Osteoblast (primary cell): ENCODE measurements at regions not wholly inside any gene's neighbourhood (a gene's known extent, or its start where the extent isn't known, plus 50 kb on each side); places are given as distances from the start of the nearest gene placed in this dataset.

Experiments
- DNase-seq: peaks from one replicate; pipeline ENCODE4 v3.0.0; 2011; ENCODE audit warnings: low spot score, mixed read lengths; ENCODE audit not compliant: insufficient read length; ENCODE audit errors: missing footprints
- H2AFZ ChIP-seq: 2 replicates; pipeline ENCODE4 v1.6.0; 2011; ENCODE audit warnings: mild to moderate bottlenecking, low read length
- H3K27ac ChIP-seq: 2 replicates; pipeline ENCODE4 v1.5.1; 2011; ENCODE audit warnings: mild to moderate bottlenecking, low read depth, low read length, moderate library complexity
- H3K27me3 ChIP-seq: 2 replicates; pipeline ENCODE4 v1.6.0; 2012; ENCODE audit warnings: mild to moderate bottlenecking, control low read depth, inconsistent platforms, low read length, moderate library complexity; ENCODE audit not compliant: insufficient read depth
- H3K36me3 ChIP-seq: 2 replicates; pipeline ENCODE4 v1.5.1; 2011; ENCODE audit warnings: mild to moderate bottlenecking, low read length, control low read depth, moderate library complexity; ENCODE audit not compliant: insufficient read depth
- H3K4me1 ChIP-seq: 2 replicates; pipeline ENCODE4 v1.5.1; 2011; ENCODE audit warnings: mild to moderate bottlenecking, low read length, control low read depth, moderate library complexity; ENCODE audit not compliant: insufficient read depth
- H3K4me2 ChIP-seq: 2 replicates; pipeline ENCODE4 v1.6.0; 2011; ENCODE audit warnings: mild to moderate bottlenecking, low read length; ENCODE audit not compliant: insufficient read depth
- H3K4me3 ChIP-seq: fragments of 200-600 bp; sonication (generic); 3 replicates; pipeline ENCODE4 v1.5.1; 2012; ENCODE audit warnings: mild to moderate bottlenecking, low read length, inconsistent platforms; ENCODE audit not compliant: insufficient read depth
- H3K79me2 ChIP-seq: 2 replicates; pipeline ENCODE4 v1.6.0; 2012; ENCODE audit warnings: mild to moderate bottlenecking, low read length, control low read depth, inconsistent platforms; ENCODE audit not compliant: insufficient read depth
- H3K9me3 ChIP-seq: 2 replicates; pipeline ENCODE4 v1.5.1; 2011; ENCODE audit warnings: low read depth, low read length, control low read depth
- H4K20me1 ChIP-seq: 2 replicates; pipeline ENCODE4 v1.6.0; 2012; ENCODE audit warnings: mild to moderate bottlenecking, low read length, control low read depth; ENCODE audit not compliant: insufficient read depth
- TF ChIP-seq, protein P1 (sequence below): IDR thresholded peaks from 2 replicates; pipeline ENCODE4 v1.5.1; 2011; ENCODE audit warnings: mild to moderate bottlenecking, low read depth, low read length, moderate library complexity; ENCODE audit errors: extremely low read depth

DNA sequence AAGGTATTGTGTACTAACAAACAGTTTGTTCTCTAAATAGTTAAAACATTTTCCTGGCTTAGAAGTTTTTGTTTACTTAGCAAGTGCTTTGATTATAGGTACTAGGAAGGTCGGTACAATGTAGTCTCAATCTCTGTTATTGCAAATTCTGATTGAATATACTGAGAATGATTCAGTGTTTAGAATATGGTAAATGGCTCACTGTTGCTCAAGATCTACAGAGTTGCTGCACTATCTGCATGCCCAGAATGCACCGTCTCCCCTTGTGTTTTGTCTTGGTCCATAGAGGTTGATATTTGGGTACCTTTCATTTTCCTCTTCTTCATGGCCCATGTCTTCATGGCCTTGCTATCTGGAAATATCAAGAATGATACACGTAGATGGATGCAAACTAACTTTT is 99.6 kb downstream of the KLF6 start:
- peaks cover 2% of the 10 kb centered on the region for H3K4me1 ChIP-seq
- no peak for DNase-seq
- no peak overlapping the region for H2AFZ ChIP-seq
- no peak overlapping the region for H3K27ac ChIP-seq
- H3K9me3 ChIP-seq, result no peaks in the 10 kb centered on the region
- H3K27me3 ChIP-seq, result no peaks in the 10 kb centered on the region
- TF ChIP-seq, protein P1, sequence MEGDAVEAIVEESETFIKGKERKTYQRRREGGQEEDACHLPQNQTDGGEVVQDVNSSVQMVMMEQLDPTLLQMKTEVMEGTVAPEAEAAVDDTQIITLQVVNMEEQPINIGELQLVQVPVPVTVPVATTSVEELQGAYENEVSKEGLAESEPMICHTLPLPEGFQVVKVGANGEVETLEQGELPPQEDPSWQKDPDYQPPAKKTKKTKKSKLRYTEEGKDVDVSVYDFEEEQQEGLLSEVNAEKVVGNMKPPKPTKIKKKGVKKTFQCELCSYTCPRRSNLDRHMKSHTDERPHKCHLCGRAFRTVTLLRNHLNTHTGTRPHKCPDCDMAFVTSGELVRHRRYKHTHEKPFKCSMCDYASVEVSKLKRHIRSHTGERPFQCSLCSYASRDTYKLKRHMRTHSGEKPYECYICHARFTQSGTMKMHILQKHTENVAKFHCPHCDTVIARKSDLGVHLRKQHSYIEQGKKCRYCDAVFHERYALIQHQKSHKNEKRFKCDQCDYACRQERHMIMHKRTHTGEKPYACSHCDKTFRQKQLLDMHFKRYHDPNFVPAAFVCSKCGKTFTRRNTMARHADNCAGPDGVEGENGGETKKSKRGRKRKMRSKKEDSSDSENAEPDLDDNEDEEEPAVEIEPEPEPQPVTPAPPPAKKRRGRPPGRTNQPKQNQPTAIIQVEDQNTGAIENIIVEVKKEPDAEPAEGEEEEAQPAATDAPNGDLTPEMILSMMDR, result no peak
- no peak overlapping the region for H3K4me3 ChIP-seq
- no peaks in the 10 kb centered on the region for H3K79me2 ChIP-seq
- no peak overlapping the region for H3K4me2 ChIP-seq
- no peaks in the 10 kb centered on the region for H4K20me1 ChIP-seq
- no peaks in the 10 kb centered on the region for H3K36me3 ChIP-seq

DNA sequence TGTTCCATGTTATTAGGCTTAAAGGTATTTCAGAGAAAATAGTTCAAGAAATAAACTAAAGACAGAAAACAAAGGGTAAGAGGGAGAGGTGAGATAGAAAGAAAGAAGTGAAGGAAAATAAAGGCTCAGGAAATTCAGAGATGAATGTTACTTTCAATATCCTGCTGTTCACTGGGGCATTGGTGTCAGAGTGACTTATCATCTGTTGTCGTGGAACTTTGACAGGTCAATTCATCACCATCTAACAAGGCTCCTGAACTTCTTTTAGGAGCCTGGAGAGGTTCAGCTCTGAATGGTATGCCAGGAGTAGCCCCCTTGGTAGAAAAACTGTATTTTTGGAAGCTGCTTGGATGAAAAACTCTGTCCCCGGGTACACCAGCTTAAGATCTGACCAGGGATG is 100.1 kb downstream of the KLF6 start:
- Histone ChIP-seq H3K4me1 (peaks cover 2% of the 10 kb centered on the region), H3K4me2 (no peak overlapping the region), H2AFZ (no peak overlapping the region), H3K4me3 (no peak overlapping the region), H3K27me3 (no peaks in the 10 kb centered on the region), H3K9me3 (no peaks in the 10 kb centered on the region), H3K79me2 (no peaks in the 10 kb centered on the region), H4K20me1 (no peaks in the 10 kb centered on the region), H3K27ac (no peak overlapping the region), H3K36me3 (no peaks in the 10 kb centered on the region)
- TF ChIP-seq, protein P1, result no peak
- no peak for DNase-seq

DNA sequence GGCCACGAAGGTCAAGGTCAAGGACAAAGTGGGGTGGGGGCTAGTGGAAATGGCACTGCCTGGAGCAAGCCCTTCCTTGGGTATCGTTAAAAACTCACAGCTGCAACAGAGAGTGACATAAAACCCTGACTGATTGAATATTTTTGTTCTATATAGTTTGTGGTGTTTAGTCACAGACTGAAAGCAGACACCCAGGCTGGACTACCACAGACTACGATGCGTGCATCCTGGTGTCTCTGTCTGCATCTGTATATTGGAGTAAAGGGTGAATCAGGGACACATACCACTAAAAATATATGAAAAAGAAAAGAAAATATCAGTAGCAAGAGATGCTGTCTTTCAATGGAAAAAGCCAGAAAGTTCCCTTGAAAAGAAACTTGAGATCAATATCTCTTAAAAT is 101.4 kb downstream of the KLF6 start:
- H3K9me3 ChIP-seq, result no peaks in the 10 kb centered on the region
- H3K27me3 ChIP-seq, result no peaks in the 10 kb centered on the region
- no peak overlapping the region for H3K4me3 ChIP-seq
- TF ChIP-seq, protein P1, result no peak
- no peaks in the 10 kb centered on the region for H3K79me2 ChIP-seq
- no peak overlapping the region for H2AFZ ChIP-seq
- no peaks in the 10 kb centered on the region for H4K20me1 ChIP-seq
- DNase-seq, result no peak
- no peak overlapping the region for H3K27ac ChIP-seq
- no peak overlapping the region for H3K4me2 ChIP-seq
- no peaks in the 10 kb centered on the region for H3K36me3 ChIP-seq
- H3K4me1 ChIP-seq, result peaks cover 2% of the 10 kb centered on the region

DNA sequence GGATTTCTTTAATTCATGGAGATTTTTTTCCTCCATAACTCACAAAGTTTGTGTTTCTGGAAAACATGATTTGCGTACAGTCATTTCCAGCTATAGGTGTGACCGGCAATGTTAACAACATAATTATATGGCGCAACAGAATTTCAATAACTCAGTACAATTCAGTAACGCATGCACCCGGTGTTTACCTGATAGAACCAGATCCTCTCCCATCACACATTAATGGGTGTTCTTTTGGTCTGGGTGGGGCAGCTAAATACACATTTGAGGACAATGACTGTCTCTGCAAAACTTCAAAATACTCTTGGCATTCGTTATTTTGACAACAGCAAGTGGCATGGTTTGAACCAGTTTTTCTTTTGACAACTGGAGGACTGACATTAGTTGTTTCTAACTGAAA is 102.3 kb downstream of the KLF6 start:
- no peak for DNase-seq
- Histone ChIP-seq H3K4me3 (no peak overlapping the region), H3K4me2 (no peak overlapping the region), H2AFZ (no peak overlapping the region), H4K20me1 (no peaks in the 10 kb centered on the region), H3K9me3 (no peaks in the 10 kb centered on the region), H3K27ac (no peak overlapping the region), H3K4me1 (peaks cover 2% of the 10 kb centered on the region), H3K36me3 (no peaks in the 10 kb centered on the region), H3K27me3 (no peaks in the 10 kb centered on the region), H3K79me2 (no peaks in the 10 kb centered on the region)
- TF ChIP-seq, protein P1, result no peak
